HG02642 (cell line): ENCODE measurements at regions not wholly inside any gene's neighbourhood (a gene's known extent, or its start where the extent isn't known, plus 50 kb on each side); places are given as distances from the start of the nearest gene placed in this dataset.

Experiments used
- ATAC-seq: cut with Tn5 transposase; IDR thresholded peaks from one replicate; pipeline ENCODE4 v1.9.1; 2021; ENCODE audit warnings: mild to moderate bottlenecking; ENCODE audit not compliant: unreplicated experiment, poor library complexity

- ATAC-seq: no peak
Observed at GRCh38 chr2:41775366-41776025, 272.3 kb upstream of the PKDCC start.

- ATAC-seq: no peak
Observed at GRCh38 chr2:41779888-41780287, 267.9 kb upstream of the PKDCC start.

GRCh38 chr2:41782306-41783158 lies 265.3 kb upstream of the PKDCC start:
- ATAC-seq: peak; percentile 79

- ATAC-seq: no peak
Observed at GRCh38 chr2:41784496-41784895, 263.3 kb upstream of the PKDCC start.

GRCh38 chr2:41785251-41786022 lies 262.4 kb upstream of the PKDCC start:
- no peak for ATAC-seq

- no peak for ATAC-seq
Observed at GRCh38 chr2:41791523-41791922, 256.3 kb upstream of the PKDCC start.

- ATAC-seq: no peak
Observed at GRCh38 chr2:41803361-41803760, 244.5 kb upstream of the PKDCC start.

GRCh38 chr2:41806286-41806685 lies 241.5 kb upstream of the PKDCC start:
- ATAC-seq: no peak

- ATAC-seq: no peak
Observed at GRCh38 chr2:41821167-41821566, 226.7 kb upstream of the PKDCC start.

- ATAC-seq: no peak
Observed at GRCh38 chr2:41826921-41827320, 220.9 kb upstream of the PKDCC start.

- ATAC-seq: no peak
Observed at GRCh38 chr2:41827354-41827971, 220.4 kb upstream of the PKDCC start.

- no peak for ATAC-seq
Observed at GRCh38 chr2:41828052-41828643, 219.7 kb upstream of the PKDCC start.

GRCh38 chr2:41829052-41829451 lies 218.8 kb upstream of the PKDCC start:
- no peak for ATAC-seq

GRCh38 chr2:41830600-41830999 lies 217.2 kb upstream of the PKDCC start:
- ATAC-seq: no peak

GRCh38 chr2:41832218-41832617 lies 215.6 kb upstream of the PKDCC start:
- ATAC-seq: no peak

GRCh38 chr2:41835401-41835800 lies 212.4 kb upstream of the PKDCC start:
- no peak for ATAC-seq

GRCh38 chr2:41836948-41837347 lies 210.9 kb upstream of the PKDCC start:
- no peak for ATAC-seq

- no peak for ATAC-seq
Observed at GRCh38 chr2:41837610-41838009, 210.2 kb upstream of the PKDCC start.

- peak; percentile 100 for ATAC-seq
Observed at GRCh38 chr2:41840702-41841551, 206.9 kb upstream of the PKDCC start.
